ENCODE measurements at regions not wholly inside any gene's neighbourhood (a gene's known extent, or its start where the extent isn't known, plus 50 kb on each side); places are given as distances from the start of the nearest gene placed in this dataset.

- 49 to 62% (median 55%) methylated on average over 4 of the region's 4 CpGs for WGBS, 4 donors
- Histone ChIP-seq H3K27me3 (no peaks in the 10 kb centered on the region), H3K4me1 (no peaks in the 10 kb centered on the region), H3K36me3 (no peaks in the 10 kb centered on the region), H3K9me3 (no peaks in the 10 kb centered on the region), H3K4me3 (no peak overlapping the region), H3K27ac (no peak overlapping the region)
- no peak for DNase-seq
- TF ChIP-seq POLR2A (IDR thresholded peaks at IDR 0.05) (no peak), CTCF (IDR thresholded peaks at IDR 0.05) (no peak)
- ATAC-seq = no peak
- intact Hi-C loops (cut with DNase I) = no loop called here
Observed at GRCh38 chr6:90978046-90978445, 391.2 kb upstream of the MAP3K7 start.

- Histone ChIP-seq H3K27ac (no peak overlapping the region), H3K4me3 (no peak overlapping the region), H3K36me3 (no peaks in the 10 kb centered on the region), H3K27me3 (no peaks in the 10 kb centered on the region), H3K9me3 (no peaks in the 10 kb centered on the region), H3K4me1 (no peaks in the 10 kb centered on the region)
- TF ChIP-seq CTCF (IDR thresholded peaks at IDR 0.05) (no peak), POLR2A (IDR thresholded peaks at IDR 0.05) (no peak)
- no peak for DNase-seq
- 41 to 63% (median 52%) methylated on average over 1 of the region's 1 CpG for WGBS, 4 donors
- intact Hi-C loops (cut with DNase I) = no loop called here
- no peak for ATAC-seq
Observed at GRCh38 chr6:90977513-90977912, 390.6 kb upstream of the MAP3K7 start.

- Histone ChIP-seq H3K36me3 (no peaks in the 10 kb centered on the region), H3K4me1 (no peaks in the 10 kb centered on the region), H3K27ac (no peak overlapping the region), H3K27me3 (no peaks in the 10 kb centered on the region), H3K9me3 (no peaks in the 10 kb centered on the region), H3K4me3 (no peak overlapping the region)
- 80 to 89% (median 82%) methylated on average over 2 of the region's 2 CpGs for WGBS, 4 donors
- intact Hi-C loops (cut with DNase I) = no loop called here
- DNase-seq (no peak), ATAC-seq (no peak)
- TF ChIP-seq CTCF (IDR thresholded peaks at IDR 0.05) (no peak), POLR2A (IDR thresholded peaks at IDR 0.05) (no peak)
Observed at GRCh38 chr6:90976341-90976740, 389.5 kb upstream of the MAP3K7 start.

GRCh38 chr6:90975741-90976140, 388.9 kb upstream of the MAP3K7 start:
- H3K4me3 ChIP-seq = no peak overlapping the region
- no peak for TF ChIP-seq POLR2A (IDR thresholded peaks at IDR 0.05)
- no peak for TF ChIP-seq CTCF (IDR thresholded peaks at IDR 0.05)
- no peaks in the 10 kb centered on the region for H3K4me1 ChIP-seq
- no peaks in the 10 kb centered on the region for H3K36me3 ChIP-seq
- H3K27ac ChIP-seq = no peak overlapping the region
- intact Hi-C loops (cut with DNase I) = no loop called here
- DNase-seq (no peak), ATAC-seq (no peak)
- H3K27me3 ChIP-seq = no peaks in the 10 kb centered on the region
- WGBS, 4 donors = 71 to 81% (median 78%) methylated on average over 2 of the region's 2 CpGs
- H3K9me3 ChIP-seq = no peaks in the 10 kb centered on the region
